ENCODE measurements at regions not wholly inside any gene's neighbourhood (a gene's known extent, or its start where the extent isn't known, plus 50 kb on each side); places are given as distances from the start of the nearest gene placed in this dataset.

- POLR2A ChIA-PET = no interaction called here
- BruUV-seq (replicated peaks) = no TSS peak
- CTCF ChIA-PET = no interaction called here
- DNase-seq (ENCODE audit: low read depth, low spot score) (no peak), ATAC-seq (no peak)
- 0 out of 2 replicates have a peak, but pooled peaks cover 4% of the 10 kb centered on the region for H3K9me3 ChIP-seq (ENCODE audit: control insufficient read depth, insufficient read depth, low read depth, low read length)
- in situ Hi-C loops (cut with HindIII; ENCODE audit: low pct_unique_long_range_greater_than_20kb, low sequenced_read_pairs) (no loop called here), intact Hi-C loops (cut with micrococcal nuclease; ENCODE audit: unreplicated experiment) (no loop called here)
- H3K27me3 ChIP-seq (ENCODE audit: control insufficient read depth, insufficient read depth, low read length) = no peaks in the 10 kb centered on the region
- TF ChIP-seq SIN3A (IDR thresholded peaks at IDR 0.05; ENCODE audit: borderline replicate concordance, insufficient read depth, low read depth, low read length) (no peak), POLR2AphosphoS5 (IDR thresholded peaks at IDR 0.05; ENCODE audit: low read depth, low read length) (no peak), REST (IDR thresholded peaks at IDR 0.05; ENCODE audit: insufficient read depth in 1 of 2, low read depth in 2 of 2, low read length in 1 of 2) (no peak), CTCF (IDR thresholded peaks at IDR 0.05) (no peak), TCF7L2 (IDR thresholded peaks at IDR 0.05; ENCODE audit: low read depth, low read length) (no peak)
- no peak overlapping the region for H3K4me3 ChIP-seq (ENCODE audit: low read depth in 2 of 2, low read length in 2 of 2)
- H3K27ac ChIP-seq (ENCODE audit: low read length) = no peak overlapping the region
- no peaks in the 10 kb centered on the region for H3K4me1 ChIP-seq (ENCODE audit: control insufficient read depth, insufficient read depth, low read length)
- no peaks in the 10 kb centered on the region for H3K36me3 ChIP-seq (ENCODE audit: control insufficient read depth, insufficient read depth, low read length)
Observed at GRCh38 chr3:148280623-148281242, 417.0 kb upstream of the AGTR1 start.

GRCh38 chr3:148289159-148289558 is 408.5 kb upstream of the AGTR1 start:
- Histone ChIP-seq H3K27ac (ENCODE audit: low read length) (no peak overlapping the region), H3K36me3 (ENCODE audit: control insufficient read depth, insufficient read depth, low read length) (no peaks in the 10 kb centered on the region), H3K4me3 (ENCODE audit: low read depth in 2 of 2, low read length in 2 of 2) (no peak overlapping the region), H3K4me1 (ENCODE audit: control insufficient read depth, insufficient read depth, low read length) (no peaks in the 10 kb centered on the region), H3K27me3 (ENCODE audit: control insufficient read depth, insufficient read depth, low read length) (no peaks in the 10 kb centered on the region), H3K9me3 (ENCODE audit: control insufficient read depth, insufficient read depth, low read depth, low read length) (no peaks in the 10 kb centered on the region)
- no peak for ATAC-seq
- ChIA-PET POLR2A (no interaction called here), CTCF (no interaction called here)
- DNase-seq (ENCODE audit: low read depth, low spot score) = no peak
- BruUV-seq (replicated peaks) = no TSS peak
- intact Hi-C loops (cut with micrococcal nuclease; ENCODE audit: unreplicated experiment) = no loop called here
- TF ChIP-seq CTCF (IDR thresholded peaks at IDR 0.05) (no peak), TCF7L2 (IDR thresholded peaks at IDR 0.05; ENCODE audit: low read depth, low read length) (no peak), SIN3A (IDR thresholded peaks at IDR 0.05; ENCODE audit: borderline replicate concordance, insufficient read depth, low read depth, low read length) (no peak), REST (IDR thresholded peaks at IDR 0.05; ENCODE audit: insufficient read depth in 1 of 2, low read depth in 2 of 2, low read length in 1 of 2) (no peak), POLR2AphosphoS5 (IDR thresholded peaks at IDR 0.05; ENCODE audit: low read depth, low read length) (no peak)
- in situ Hi-C loops (cut with HindIII; ENCODE audit: low pct_unique_long_range_greater_than_20kb, low sequenced_read_pairs) = no loop called here

All from Panc1 (cell line).